HuH-7 (cell line): ENCODE measurements at regions not wholly inside any gene's neighbourhood (a gene's known extent, or its start where the extent isn't known, plus 50 kb on each side); places are given as distances from the start of the nearest gene placed in this dataset.
"Not testable (repeated sequence)": the region's sequence is repeated elsewhere in the genome, so short reads cannot be mapped to it uniquely, and the experiment has no call there.

Source experiments
- DNase-seq: peaks from one replicate; pipeline ENCODE4 v3.0.0; 2011; ENCODE audit warnings: low spot score

DNA sequence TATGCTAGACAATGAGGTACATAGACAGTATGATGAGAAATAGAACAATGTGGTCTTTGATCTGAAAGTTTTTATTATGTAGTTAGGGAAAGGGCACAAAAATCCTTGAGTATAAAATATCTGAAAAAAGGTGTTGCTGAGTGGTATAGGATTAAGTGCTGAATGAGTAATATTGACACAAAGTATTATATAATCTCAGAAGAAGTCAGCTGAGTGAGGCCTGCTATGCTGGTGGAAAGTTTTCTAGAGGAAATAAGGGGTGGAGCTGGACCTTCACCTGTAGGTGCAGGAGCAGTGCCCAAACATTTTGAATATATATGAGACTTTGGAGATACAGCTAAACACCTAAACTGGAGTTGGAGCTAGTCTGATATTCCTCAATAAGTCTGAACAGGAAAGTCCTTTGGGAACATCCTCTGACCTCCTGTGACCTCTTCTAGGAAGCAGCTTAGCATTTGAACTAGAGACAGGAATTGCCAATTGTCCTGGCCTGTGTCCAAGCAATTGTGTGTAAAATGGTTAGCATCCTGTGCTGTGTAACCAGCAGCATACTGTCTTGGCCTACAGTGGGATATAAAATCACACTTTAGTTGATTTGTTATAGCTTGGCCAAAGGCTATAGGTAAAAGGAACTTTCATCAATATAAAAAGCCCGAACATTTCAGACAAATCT, 285.3 kb downstream of the ANKRD50 start:
- DNase-seq, result no peak

DNA sequence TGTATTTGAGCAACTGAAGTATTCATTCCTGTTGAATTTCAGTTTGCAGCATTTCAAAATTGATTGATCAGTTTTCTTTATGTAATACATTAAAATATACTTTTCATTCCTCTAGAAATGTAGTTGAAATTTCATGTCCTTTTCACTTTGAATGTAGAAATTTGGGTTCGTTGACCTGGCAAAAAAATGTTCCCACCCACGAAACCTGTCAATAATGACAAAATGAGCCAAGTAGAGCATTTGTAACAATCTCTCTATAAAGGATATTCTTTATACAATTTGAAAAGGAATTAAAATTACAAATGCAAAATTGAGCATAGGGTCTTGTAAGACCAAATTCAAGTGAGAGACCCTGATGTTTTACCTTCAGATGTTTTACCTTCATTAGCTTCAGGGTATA, 283.9 kb downstream of the ANKRD50 start:
- DNase-seq, result no peak

GRCh38 chr4:124429746-124430250, 282.7 kb downstream of the ANKRD50 start:
- no peak for DNase-seq

- DNase-seq, result no peak
Measured at GRCh38 chr4:124431653-124432192, 280.8 kb downstream of the ANKRD50 start.

- DNase-seq, result no peak
Measured at GRCh38 chr4:124432500-124432899, 280.0 kb downstream of the ANKRD50 start.

GRCh38 chr4:124433044-124433443, 279.5 kb downstream of the ANKRD50 start:
- DNase-seq, result no peak

- DNase-seq, result no peak
Measured at GRCh38 chr4:124433500-124433899, 279.0 kb downstream of the ANKRD50 start.

DNA sequence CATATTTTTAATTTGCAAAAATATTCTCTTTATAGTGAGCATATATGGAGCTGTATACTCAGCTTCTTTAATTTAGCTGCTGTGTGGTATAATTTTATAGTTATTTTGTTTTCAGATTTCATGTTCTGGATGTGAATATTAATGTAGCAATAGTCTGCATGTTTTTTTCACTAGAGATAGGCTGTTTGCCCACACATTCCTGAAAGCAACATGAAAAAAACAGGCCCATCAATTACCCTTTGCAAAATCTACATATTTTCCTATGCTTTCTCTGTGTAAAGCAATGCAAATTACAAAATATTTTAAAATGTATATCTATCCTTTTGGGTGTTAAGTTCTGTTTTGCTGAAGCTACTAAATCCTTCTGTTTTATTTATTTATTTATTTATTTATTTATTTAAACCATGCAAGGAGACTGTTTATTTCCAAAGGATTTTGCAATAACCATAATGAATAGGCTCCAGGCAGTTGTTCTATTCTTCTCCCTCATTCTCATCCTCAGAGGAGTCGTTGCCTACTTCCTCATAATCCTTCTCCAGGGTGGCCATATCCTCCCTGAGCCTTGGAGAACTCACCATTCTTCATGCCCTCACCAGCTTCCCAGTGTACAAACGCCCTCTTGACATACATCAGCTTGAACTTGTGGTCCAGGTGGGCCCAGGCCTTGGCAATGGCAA, 277.1 kb downstream of the ANKRD50 start:
- no peak for DNase-seq

DNA sequence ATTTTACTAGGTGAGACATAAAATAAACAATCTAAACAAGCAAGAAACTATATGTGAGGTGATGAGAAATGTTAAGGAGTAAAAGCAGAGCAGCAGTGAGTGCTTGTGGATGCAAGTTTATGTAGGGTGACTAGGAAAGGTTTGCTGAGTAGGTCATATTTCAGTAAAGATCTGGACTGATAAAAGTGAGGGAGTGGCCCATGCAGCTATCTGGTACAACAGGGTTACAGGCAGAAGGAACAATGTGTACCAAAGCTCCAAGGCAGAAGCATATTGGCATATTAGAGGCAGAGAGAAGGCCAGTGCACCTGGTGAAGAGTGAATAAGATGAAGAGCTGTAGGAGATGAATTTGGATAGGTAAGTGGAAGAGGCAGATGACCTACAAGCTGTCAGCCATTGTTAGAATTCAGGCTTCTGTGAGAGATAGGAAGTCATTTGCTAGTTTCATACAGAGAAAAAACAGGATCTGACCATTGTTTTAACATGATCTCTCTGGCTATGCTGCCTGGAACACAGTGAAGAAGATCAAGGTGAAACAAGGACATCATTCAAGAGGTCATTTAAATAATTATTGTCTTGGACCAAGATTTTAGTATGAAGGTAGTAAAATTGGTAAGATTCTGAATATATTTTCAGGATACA, 274.6 kb downstream of the ANKRD50 start:
- no peak for DNase-seq

DNA sequence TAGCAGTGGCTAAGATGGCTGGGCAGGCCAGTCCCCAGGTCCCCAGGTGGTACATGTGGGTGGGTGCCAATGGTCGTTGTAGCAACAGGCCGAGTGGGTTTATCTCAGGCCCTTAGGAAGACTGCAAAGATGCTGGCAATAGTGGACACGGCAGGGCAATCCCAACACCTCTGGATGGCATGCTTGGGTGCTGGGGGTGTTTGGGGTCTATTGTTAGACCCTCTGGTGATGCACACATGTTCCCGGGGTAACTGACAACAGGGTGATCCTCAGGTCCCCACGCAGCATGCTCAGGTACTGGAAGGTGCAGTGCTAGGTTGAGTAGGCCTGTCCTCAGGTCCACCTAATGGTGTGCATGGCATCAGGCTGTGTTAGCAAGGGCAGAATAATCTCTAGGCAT, 267.5 kb downstream of the ANKRD50 start:
- DNase-seq, result no peak

GRCh38 chr4:124449881-124450280, 262.7 kb downstream of the ANKRD50 start:
- DNase-seq, result no peak

GRCh38 chr4:124450851-124451250, 261.7 kb downstream of the ANKRD50 start:
- DNase-seq, result no peak

DNA sequence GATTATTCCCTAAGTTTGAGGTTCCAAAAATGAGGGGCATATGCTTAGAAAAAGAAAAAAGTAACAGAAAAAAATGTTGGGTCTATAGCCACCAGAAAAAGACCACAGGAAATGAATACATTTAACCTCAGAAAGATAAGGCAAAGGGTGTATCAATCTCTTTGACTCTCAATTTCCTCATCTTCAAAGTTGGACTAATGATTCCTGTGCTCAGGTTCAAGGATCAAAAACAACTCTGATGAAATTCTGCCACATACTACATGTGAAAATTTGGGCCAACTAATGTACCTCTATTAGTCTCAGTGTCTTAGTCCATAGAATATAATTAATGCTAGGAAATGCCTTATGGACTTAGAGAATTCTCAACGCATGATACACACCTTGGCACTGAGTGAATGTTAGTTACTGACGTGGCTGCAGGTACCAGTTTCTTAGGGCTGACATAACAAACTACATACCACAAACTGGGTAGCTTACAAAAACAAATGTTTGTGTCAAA, 257.7 kb downstream of the ANKRD50 start:
- DNase-seq, result no peak

GRCh38 chr4:124455671-124456070, 256.9 kb downstream of the ANKRD50 start:
- no peak for DNase-seq

- no peak for DNase-seq
Measured at GRCh38 chr4:124459196-124459940, 253.2 kb downstream of the ANKRD50 start.

- DNase-seq, result no peak
Measured at GRCh38 chr4:124459941-124460310, 252.6 kb downstream of the ANKRD50 start.

DNA sequence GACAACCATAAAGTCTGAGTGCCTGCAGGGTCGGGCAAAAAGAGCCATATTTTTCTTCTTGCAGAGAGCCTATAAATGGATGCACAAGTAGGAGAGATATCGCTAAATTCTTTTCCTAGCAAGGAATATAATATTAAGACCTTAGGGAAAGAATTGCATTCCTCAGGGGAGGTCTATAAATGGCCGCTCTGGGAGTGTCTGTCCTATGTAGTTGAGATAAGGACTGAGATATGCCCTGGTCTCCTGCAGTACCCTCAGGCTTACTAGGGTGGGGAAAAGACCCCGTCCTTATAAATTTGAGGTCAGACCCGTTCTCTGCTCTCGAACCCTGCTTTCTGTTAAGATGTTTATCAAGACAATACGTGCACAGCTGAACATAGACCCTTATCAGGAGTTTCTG, 250.9 kb downstream of the ANKRD50 start:
- not testable (repeated sequence) for DNase-seq

- no peak for DNase-seq
Measured at GRCh38 chr4:124462954-124463828, 249.3 kb downstream of the ANKRD50 start.

- no peak for DNase-seq
Measured at GRCh38 chr4:124464836-124465235, 247.7 kb downstream of the ANKRD50 start.

DNA sequence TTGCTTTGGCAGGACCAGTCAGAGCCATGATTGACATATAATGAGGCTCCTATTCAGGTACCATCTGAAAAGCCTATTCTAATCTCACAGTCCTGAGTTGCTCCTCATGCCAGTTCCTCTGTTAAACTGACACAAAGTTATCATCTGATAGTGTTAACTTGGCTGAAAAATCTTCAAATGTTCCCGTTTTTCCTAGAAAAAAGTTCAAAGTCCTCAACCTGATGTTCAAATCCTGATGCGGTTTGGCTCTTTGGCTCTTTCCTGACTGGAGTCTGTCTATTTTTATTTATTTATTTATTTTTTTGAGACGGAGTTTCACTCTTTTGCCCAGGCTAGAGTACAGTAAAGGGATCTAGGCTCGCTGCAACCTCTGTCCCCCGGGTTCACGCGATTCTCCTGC, 244.2 kb downstream of the ANKRD50 start:
- no peak for DNase-seq

DNA sequence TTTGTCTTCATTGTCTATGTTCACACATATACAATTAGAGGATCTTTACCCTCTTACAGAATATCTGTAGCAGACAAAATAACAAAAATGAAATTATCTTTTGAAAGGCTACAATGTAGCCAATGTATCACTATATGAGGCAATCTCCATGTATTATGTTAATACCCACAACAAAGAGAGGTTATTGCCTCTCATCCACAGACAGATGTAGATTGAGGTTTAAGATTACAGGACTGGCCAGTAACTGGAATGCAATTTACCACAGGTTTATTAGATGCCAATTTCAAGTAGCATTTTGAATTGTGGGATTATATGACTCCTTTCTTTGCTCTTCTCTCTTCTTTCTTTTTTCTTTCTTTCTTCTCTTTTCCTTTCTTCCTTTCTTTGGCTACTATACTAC, 242.6 kb downstream of the ANKRD50 start:
- no peak for DNase-seq
